ENCODE measurements at regions not wholly inside any gene's neighbourhood (a gene's known extent, or its start where the extent isn't known, plus 50 kb on each side); places are given as distances from the start of the nearest gene placed in this dataset.
"Not testable (repeated sequence)": the region's sequence is repeated elsewhere in the genome, so short reads cannot be mapped to it uniquely, and the experiment has no call there.

DNA sequence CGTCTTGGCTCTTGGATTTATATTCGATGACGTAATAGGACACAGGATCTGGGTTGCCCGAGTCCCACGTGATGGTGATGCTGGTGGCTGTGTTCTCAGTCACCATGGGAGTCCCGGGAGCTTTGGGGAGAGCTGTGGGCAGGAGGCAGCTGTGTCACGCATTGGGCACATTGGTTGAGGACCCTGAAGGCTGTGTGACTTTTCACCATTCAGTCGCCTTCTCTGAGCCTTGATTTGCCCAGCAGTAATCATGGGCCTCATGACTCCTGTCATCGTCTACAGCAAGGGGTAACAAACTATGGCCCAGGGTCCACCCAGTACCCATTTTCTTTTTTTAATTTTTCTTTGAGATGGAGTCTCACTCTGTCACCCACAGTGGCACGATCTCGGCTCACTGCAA, 96.3 kb downstream of the PTPRS start:
- TF ChIP-seq, protein P1, sequence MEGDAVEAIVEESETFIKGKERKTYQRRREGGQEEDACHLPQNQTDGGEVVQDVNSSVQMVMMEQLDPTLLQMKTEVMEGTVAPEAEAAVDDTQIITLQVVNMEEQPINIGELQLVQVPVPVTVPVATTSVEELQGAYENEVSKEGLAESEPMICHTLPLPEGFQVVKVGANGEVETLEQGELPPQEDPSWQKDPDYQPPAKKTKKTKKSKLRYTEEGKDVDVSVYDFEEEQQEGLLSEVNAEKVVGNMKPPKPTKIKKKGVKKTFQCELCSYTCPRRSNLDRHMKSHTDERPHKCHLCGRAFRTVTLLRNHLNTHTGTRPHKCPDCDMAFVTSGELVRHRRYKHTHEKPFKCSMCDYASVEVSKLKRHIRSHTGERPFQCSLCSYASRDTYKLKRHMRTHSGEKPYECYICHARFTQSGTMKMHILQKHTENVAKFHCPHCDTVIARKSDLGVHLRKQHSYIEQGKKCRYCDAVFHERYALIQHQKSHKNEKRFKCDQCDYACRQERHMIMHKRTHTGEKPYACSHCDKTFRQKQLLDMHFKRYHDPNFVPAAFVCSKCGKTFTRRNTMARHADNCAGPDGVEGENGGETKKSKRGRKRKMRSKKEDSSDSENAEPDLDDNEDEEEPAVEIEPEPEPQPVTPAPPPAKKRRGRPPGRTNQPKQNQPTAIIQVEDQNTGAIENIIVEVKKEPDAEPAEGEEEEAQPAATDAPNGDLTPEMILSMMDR (conservative IDR thresholded peaks at IDR 0.05; ENCODE audit: low read depth, low read length) = no peak
- DNase-seq (ENCODE audit: low read depth) = no peak
- no peak overlapping the region for H3K4me3 ChIP-seq (ENCODE audit: low read length)

DNA sequence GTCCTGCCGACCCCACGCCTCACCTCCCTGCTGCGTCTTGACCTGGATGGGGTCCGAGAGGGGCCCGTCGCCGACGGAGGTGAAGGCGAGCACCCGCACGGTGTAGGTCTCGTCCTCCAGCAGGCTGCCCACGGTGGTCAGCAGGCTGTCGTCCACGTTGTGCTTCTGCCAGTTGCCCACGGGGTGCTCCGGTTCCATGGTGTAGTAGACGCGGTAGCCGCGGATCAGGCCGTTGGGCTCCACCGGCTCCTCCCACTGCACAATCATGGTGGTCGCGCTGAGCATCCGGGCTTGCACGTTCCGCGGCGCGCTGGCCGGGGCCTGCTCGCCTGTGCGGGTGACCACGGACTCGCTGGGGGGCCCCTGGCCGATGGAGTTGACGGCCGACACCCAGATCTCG, 96.7 kb downstream of the PTPRS start:
- TF ChIP-seq, protein P1 (conservative IDR thresholded peaks at IDR 0.05; ENCODE audit: low read depth, low read length) = no peak
- no peak overlapping the region for H3K4me3 ChIP-seq (ENCODE audit: low read length)
- DNase-seq (ENCODE audit: low read depth) = no peak

DNA sequence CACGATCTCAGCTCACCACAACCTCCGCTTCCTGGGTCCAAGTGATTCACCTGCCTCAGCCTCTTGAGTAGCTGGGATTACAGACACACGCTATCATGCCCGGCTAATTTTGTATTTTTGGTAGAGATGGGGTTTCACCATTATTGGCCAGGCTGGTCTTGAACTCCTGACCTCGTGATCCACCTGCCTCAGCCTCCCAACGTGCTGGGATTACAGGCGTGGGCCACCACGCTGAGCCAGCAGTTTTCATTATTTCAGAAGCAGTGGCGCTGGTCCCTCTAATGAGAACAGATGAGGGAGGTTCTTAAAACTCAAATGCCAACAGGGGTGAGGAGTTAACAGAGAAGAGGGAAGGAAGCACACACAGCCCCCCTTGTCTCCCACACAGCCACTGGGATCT, 98.7 kb downstream of the PTPRS start:
- not testable (repeated sequence) for H3K4me3 ChIP-seq (ENCODE audit: low read length); DNase-seq (ENCODE audit: low read depth)

DNA sequence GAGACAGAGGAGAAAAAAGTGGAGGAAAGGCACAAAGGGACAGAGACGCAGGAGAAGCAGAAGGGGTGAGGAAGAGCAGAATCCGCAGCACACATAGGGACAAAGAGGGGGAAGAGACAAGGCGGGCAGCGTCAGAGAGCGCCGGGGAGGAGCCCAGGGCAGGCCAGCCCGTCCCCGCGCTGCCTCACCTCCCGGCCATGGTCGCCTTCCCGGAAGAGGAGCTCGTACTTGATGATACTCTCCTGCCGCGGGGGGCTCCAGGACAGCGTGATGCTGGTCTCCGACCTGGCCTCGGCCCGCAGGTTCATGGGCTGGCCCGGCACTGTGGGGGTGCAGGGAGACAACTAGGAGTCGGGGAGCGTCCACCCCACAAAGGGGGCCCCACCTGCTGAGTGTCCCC, 100.6 kb downstream of the PTPRS start:
- no peak overlapping the region for H3K4me3 ChIP-seq (ENCODE audit: low read length)
- no peak for DNase-seq (ENCODE audit: low read depth)
- TF ChIP-seq, protein P1 (conservative IDR thresholded peaks at IDR 0.05; ENCODE audit: low read depth, low read length) = no peak

DNA sequence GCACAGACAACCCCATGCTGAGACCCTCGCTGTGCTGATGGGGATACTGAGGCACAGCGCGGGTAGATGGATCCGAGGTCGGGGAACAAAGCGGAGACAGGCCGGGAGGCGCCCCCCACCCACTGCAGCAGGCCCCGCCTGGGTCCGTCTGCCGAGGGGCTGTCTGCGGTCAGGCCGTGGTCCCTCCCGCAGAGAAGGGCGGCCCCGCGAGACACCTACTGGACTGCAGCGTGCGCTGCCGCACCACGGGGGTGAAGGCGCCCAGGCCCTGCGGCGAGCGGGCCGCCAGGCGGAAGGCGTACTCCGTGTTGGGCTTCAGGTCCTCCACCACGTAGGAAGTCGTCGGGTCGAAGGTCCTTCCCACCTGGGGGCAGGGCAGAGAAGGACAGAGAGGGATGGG, 101.9 kb downstream of the PTPRS start:
- H3K4me3 ChIP-seq (ENCODE audit: low read length) = no peak overlapping the region
- TF ChIP-seq, protein P1 (conservative IDR thresholded peaks at IDR 0.05; ENCODE audit: low read depth, low read length) = no peak
- no peak for DNase-seq (ENCODE audit: low read depth)

DNA sequence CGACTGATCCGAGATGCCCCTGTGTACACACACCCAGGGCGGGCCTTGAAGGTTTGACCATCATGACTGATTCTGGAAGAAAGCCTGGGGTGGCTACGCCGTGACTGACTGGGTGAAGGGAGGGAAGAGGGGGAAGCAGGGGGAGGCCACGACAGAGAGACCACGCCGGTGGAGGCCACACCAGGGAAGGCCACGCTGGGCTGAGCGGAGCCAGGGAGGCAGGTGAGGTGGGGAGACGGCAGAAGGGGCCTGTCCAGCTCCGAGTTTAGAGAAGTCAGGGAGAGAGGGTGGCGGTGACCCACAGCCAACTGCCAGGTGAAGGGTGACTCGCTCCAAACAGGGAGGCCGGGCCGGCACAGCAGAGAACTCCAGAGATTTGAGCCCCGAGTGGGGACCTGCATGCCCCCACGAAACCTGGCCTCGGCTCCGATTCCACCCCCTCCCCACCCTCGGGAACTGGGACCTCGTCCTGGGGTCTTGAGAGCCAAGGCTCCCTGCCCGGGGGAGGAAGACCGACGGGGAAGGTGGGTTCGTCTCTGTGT, 102.6 kb downstream of the PTPRS start:
- no peak for DNase-seq (ENCODE audit: low read depth)
- TF ChIP-seq, protein P1 (conservative IDR thresholded peaks at IDR 0.05; ENCODE audit: low read depth, low read length) = no peak

DNA sequence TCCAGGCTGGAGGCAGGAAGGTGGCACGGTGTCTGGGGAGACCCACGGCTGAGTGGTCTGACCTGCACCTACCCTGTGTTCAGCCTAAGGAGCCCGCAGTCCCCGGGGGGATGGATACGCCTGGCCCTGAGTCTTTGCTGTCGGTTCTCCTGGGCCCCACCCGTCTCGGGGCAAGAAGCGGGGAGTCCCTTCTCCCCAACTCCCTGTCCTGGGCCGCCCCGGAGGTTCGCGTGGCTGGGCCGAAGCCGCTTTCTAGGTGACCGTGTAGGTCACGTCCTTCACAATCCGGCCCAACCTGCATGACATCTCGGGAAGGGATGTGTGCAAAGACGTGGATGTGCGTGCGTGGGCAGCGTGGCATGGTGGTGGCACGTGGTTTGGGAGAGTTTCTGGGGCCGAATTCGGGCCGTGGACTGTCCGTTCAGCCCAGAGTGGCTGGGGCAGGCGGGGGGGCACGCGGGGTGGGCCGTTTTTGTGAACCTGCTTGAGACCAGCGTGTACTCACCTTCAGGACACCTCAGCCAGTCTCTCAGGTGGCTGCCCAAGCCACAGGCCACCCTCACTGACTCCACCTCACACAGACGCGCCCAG, 103.3 kb downstream of the PTPRS start:
- H3K4me3 ChIP-seq (ENCODE audit: low read length) = no peak overlapping the region
- no peak for DNase-seq (ENCODE audit: low read depth)
- TF ChIP-seq, protein P1 (conservative IDR thresholded peaks at IDR 0.05; ENCODE audit: low read depth, low read length) = no peak

More for the DNA sequence above, 102.6 kb downstream of the PTPRS start:
- no peak overlapping the region for H3K4me3 ChIP-seq (ENCODE audit: low read length)

Measured in retinal pigment epithelial cell (primary cell).